Breast epithelium (tissue), 3 donors: ENCODE measurements at regions not wholly inside any gene's neighbourhood (a gene's known extent, or its start where the extent isn't known, plus 50 kb on each side); places are given as distances from the start of the nearest gene placed in this dataset.

Source experiments
- POLR2AphosphoS5 ChIP-seq, 3 donors: sonication (generic); formaldehyde crosslinking; IDR thresholded peaks; one replicate each; pipeline ENCODE4 v1.6.1; 2017; ENCODE audit warnings: antibody characterized with exemption in 3 of 3
- TF ChIP-seq, protein P1 (sequence below), 3 donors: fragments of 450-650 bp; IDR thresholded peaks; one replicate each; pipeline ENCODE4 v1.5.1; 2016 to 2017; ENCODE audit warnings: antibody characterized with exemption in 3 of 3, mild to moderate bottlenecking in 3 of 3, moderate library complexity in 3 of 3

DNA sequence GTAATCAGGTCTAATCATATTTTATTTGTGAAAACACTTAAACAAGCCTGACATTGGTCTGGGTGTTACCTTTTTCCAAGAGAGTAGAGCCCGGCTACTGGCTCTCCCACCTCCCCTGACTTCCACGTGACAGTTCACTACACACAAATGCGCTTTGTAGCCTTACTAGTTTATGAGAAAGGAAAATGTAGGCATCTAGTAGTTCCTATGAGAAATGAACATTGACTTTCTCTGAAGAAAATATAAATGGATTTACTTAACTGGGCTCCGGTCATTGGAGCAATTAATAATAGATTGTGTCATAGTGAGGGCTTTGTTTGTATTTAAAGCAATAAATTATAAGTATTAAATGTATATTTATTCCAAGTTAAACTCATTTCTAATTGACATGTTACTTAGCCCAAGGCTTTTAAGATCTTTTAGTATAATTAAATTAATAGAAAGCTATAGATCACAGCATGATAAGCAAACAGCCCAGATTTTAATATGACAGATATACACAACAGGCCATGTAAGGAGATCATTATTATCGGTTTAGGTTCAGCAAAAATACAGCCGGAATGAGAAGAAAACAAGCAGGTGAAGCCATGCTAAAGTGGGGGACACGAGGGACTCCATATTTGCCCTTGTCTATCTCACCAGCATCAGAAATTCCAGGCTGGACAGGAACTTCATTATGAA lies 756.5 kb upstream of the ADAMTS16 start:
- TF ChIP-seq POLR2AphosphoS5 (IDR thresholded peaks at IDR 0.05), result no peak
- TF ChIP-seq, protein P1, sequence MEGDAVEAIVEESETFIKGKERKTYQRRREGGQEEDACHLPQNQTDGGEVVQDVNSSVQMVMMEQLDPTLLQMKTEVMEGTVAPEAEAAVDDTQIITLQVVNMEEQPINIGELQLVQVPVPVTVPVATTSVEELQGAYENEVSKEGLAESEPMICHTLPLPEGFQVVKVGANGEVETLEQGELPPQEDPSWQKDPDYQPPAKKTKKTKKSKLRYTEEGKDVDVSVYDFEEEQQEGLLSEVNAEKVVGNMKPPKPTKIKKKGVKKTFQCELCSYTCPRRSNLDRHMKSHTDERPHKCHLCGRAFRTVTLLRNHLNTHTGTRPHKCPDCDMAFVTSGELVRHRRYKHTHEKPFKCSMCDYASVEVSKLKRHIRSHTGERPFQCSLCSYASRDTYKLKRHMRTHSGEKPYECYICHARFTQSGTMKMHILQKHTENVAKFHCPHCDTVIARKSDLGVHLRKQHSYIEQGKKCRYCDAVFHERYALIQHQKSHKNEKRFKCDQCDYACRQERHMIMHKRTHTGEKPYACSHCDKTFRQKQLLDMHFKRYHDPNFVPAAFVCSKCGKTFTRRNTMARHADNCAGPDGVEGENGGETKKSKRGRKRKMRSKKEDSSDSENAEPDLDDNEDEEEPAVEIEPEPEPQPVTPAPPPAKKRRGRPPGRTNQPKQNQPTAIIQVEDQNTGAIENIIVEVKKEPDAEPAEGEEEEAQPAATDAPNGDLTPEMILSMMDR (IDR thresholded peaks at IDR 0.05), result no peak
